ENCODE measurements at regions not wholly inside any gene's neighbourhood (a gene's known extent, or its start where the extent isn't known, plus 50 kb on each side); places are given as distances from the start of the nearest gene placed in this dataset.
"Not testable (repeated sequence)": the region's sequence is repeated elsewhere in the genome, so short reads cannot be mapped to it uniquely, and the experiment has no call there.

DNA sequence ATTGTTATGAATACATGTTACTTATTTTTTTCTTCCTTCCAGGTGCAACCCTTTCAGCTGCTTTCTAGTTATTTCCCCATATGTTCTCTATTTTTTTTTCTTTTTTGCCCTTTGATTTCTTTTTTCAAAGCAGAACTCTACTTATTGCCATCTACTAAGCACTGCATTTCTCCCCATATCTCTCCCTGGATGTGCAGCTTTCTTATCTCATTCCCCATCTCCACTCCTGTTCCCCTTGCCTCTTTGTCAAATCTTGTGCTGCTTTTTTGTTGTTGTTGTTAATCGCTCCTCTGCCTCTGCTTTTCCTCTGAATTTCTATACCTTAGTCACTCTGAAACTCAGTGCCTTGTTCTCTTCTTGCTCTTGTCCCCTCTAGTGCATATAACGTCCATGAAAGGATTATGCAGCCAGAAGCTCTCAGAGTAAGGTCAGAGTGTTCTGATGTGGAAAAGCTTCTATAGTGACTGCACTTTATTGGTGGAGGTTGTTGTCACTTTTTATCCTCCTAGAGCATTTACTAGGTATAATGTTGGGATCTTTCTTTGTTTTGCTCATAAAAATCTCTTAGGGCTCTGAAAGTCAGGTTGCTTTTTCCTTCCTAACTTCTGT is 51.1 kb upstream of the JADE1 start:
- no peaks in the 10 kb centered on the region for H3K9me3 ChIP-seq (replicated peaks)
- no peaks in the 10 kb centered on the region for H3K27me3 ChIP-seq (replicated peaks)
- H3K4me3 ChIP-seq: no peak overlapping the region
- H3K4me1 ChIP-seq (replicated peaks): no peaks in the 10 kb centered on the region
- H3K36me3 ChIP-seq: no peaks in the 10 kb centered on the region
- no peak overlapping the region for H3K27ac ChIP-seq
- no peak for DNase-seq (ENCODE audit: low read depth in 1 of 2, low spot score in 2 of 2)

DNA sequence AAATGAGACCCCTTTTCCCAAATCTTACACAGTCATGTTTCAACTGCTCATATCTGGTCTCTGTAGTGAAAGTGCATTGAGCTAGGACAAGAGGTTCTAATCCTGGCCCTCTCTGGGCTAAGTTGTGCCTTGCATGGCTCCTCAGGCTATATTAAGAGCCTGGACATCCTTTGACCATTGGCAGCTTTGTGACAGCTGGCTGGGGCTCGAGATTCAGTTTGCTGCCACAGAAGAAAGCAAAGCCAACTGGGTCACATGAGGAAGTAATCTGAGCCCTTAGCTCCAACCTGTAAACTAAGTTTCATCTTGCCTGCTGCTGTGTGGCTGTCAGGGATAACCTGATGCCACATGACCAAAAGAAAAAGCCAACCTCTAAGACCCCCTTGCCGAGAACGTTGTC is 51.8 kb upstream of the JADE1 start:
- H3K4me1 ChIP-seq (replicated peaks): no peaks in the 10 kb centered on the region
- H3K27ac ChIP-seq: no peak overlapping the region
- no peaks in the 10 kb centered on the region for H3K27me3 ChIP-seq (replicated peaks)
- no peaks in the 10 kb centered on the region for H3K36me3 ChIP-seq
- DNase-seq (ENCODE audit: low read depth in 1 of 2, low spot score in 2 of 2): no peak
- H3K9me3 ChIP-seq (replicated peaks): no peaks in the 10 kb centered on the region
- H3K4me3 ChIP-seq: no peak overlapping the region

DNA sequence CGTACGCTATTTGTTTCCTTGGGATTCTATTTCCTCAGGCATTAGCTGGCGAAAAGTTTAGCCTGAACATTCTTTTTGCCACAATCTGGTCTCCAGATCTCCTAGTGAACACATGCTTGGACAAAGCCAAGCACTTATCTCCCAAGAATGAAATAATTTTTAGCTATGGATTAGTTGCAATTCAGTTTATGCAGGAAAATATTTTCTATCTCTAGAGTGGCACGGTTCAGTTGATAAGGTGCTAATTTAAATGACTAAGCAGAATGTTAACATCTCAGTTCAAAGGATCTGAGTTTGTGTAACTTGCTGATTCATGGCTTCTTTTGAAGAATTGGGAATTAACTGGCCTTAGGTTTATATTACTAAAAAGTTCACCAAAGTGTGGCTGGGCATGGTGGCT is 58.1 kb upstream of the JADE1 start:
- Histone ChIP-seq H3K9me3 (replicated peaks) (no peaks in the 10 kb centered on the region), H3K4me1 (replicated peaks) (no peaks in the 10 kb centered on the region), H3K27me3 (replicated peaks) (no peaks in the 10 kb centered on the region), H3K36me3 (no peaks in the 10 kb centered on the region), H3K4me3 (no peak overlapping the region), H3K27ac (no peak overlapping the region)
- DNase-seq (ENCODE audit: low read depth in 1 of 2, low spot score in 2 of 2): no peak

DNA sequence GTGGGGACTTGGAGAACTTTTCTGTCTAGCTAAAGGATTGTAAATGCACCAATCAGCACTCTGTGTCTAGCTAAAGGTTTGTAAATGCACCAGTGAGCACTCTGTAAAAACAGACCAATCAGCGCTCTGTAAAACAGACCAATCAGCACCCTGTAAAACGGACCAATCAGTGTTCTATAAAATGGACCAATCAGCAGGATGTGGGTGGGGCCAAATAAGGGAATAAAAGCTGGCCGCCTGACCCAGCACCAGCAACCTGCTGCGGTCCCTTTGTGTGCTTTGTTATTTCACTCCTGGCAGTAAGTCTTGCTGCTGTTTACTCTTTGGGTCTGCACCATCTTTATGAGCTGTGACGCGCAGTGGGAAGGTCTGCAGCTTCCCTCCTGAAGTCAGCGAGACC is 67.8 kb upstream of the JADE1 start:
- H3K27me3 ChIP-seq (replicated peaks); DNase-seq (ENCODE audit: low read depth in 1 of 2, low spot score in 2 of 2); H3K36me3 ChIP-seq; H3K27ac ChIP-seq; H3K4me1 ChIP-seq (replicated peaks); H3K4me3 ChIP-seq; H3K9me3 ChIP-seq (replicated peaks): not testable (repeated sequence)

DNA sequence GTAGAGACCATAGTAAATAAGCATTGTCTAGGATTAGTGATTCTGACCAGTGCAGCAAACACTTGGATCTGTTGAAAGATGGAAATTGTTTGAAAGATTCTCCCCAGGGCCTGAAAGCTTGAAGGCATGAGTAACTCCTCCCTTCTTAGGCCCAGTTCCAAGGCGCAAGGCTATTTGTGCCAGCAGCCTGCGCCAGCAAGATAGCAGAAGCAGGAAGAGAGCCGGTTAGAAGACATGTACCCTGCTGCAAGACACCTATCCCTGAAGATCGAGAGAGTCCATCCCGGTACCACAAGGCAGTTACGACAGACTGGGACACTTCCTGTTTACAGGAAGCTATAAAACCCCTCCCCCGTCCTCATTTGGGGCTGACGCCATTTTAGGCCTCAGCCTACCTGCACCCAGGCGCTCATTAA is 72.4 kb upstream of the JADE1 start:
- DNase-seq (ENCODE audit: low read depth in 1 of 2, low spot score in 2 of 2): no peak
- Histone ChIP-seq H3K27ac (no peak overlapping the region), H3K4me1 (replicated peaks) (no peaks in the 10 kb centered on the region), H3K27me3 (replicated peaks) (no peaks in the 10 kb centered on the region), H3K9me3 (replicated peaks) (no peaks in the 10 kb centered on the region), H3K4me3 (no peak overlapping the region), H3K36me3 (no peaks in the 10 kb centered on the region)

DNA sequence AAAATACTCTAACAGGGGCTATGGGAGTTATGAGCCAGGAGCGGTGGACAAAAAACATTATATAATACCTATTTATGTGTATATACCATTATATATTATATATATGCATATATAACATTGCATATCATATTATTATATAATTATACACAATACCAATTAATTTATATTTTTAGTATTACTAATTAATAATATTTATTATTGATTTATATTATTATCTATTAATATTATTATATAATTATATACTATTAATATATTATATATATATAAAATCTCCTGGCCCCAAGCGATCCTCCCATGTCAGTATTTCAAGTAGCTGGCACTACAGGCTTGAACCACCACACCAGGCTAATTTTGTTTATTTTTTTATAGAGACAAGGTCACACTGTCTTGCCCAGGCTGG is 73.8 kb upstream of the JADE1 start:
- H3K27me3 ChIP-seq (replicated peaks): no peaks in the 10 kb centered on the region
- no peak for DNase-seq (ENCODE audit: low read depth in 1 of 2, low spot score in 2 of 2)
- H3K36me3 ChIP-seq: no peaks in the 10 kb centered on the region
- no peaks in the 10 kb centered on the region for H3K9me3 ChIP-seq (replicated peaks)
- H3K4me1 ChIP-seq (replicated peaks): no peaks in the 10 kb centered on the region
- H3K4me3 ChIP-seq: no peak overlapping the region
- H3K27ac ChIP-seq: no peak overlapping the region

DNA sequence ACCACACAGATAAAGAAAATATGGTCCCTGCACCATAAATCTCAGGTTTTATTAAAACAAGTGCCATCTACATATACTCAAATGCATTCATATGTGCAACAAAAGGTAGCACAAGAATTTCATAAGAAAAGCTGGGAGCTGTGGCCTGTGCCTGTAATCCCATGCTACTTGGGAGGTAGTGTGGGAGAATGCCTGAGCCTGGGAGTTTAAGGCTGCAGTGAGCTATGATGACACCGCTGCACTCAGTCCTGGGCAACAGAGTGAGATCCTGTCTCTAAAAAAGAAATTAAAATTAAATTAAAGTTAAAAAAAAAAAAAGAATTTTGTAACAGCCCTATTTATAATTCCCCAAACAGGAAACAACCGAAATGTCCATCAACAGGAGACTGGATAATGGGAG is 81.3 kb upstream of the JADE1 start:
- no peaks in the 10 kb centered on the region for H3K4me1 ChIP-seq (replicated peaks)
- H3K4me3 ChIP-seq: no peak overlapping the region
- H3K27ac ChIP-seq: no peak overlapping the region
- H3K9me3 ChIP-seq (replicated peaks): no peaks in the 10 kb centered on the region
- H3K36me3 ChIP-seq: no peaks in the 10 kb centered on the region
- H3K27me3 ChIP-seq (replicated peaks): no peaks in the 10 kb centered on the region
- DNase-seq (ENCODE audit: low read depth in 1 of 2, low spot score in 2 of 2): no peak

DNA sequence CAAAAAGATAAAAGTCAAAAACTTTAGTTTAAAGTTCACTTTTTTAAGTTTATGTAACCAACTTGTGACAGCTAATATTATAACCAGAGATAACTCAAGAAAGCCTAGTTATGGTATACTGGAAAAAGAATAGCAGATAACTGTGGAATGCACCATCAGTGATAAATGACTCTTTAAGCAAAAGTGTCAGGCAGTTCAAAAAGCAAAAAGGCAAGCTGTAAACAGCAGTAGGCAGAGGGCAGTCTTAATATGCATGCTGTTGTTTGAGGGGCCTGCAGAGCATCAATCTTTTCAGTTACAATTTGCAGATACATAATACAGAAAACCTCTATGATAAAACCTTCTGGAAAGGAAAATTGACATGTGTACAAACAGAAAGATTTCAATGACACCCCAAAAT is 81.8 kb upstream of the JADE1 start:
- H3K4me1 ChIP-seq (replicated peaks): no peaks in the 10 kb centered on the region
- no peaks in the 10 kb centered on the region for H3K27me3 ChIP-seq (replicated peaks)
- no peak for DNase-seq (ENCODE audit: low read depth in 1 of 2, low spot score in 2 of 2)

DNA sequence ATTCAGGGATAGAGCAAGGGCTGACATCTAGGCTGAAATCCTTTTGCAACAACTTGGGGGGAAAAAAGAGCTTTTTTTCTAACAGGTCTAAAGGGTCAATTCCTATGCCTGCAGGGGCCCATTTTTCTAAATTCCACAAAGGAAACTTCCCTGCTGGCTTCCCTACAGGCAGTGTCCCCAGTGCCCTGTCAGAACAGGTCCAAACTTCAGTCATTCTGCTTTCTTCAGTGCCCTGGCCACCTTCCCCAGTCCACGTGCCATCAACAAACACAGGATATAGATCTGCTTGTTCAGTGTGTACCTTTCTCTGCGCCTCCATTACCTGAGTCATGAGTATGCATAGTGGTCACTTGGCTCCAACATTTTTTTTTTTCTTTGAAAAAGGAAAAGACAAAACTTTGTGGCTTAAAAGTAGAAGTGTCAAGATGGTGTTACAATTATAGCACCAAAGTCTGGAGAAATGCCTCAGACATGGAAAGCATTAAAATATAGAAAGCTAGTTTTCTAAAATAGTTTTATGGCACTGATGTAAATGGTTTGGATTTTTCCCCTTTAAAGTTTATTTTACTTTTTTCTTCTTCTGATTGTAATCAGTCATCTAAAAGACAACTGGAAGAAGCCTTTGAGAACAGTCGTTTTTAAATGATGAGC is 84.0 kb upstream of the JADE1 start:
- H3K4me3 ChIP-seq: no peak overlapping the region
- no peak overlapping the region for H3K27ac ChIP-seq
- no peaks in the 10 kb centered on the region for H3K27me3 ChIP-seq (replicated peaks)
- H3K9me3 ChIP-seq (replicated peaks): no peaks in the 10 kb centered on the region
- no peaks in the 10 kb centered on the region for H3K4me1 ChIP-seq (replicated peaks)
- no peak for DNase-seq (ENCODE audit: low read depth in 1 of 2, low spot score in 2 of 2)
- H3K36me3 ChIP-seq: no peaks in the 10 kb centered on the region

More for the DNA sequence above, 81.8 kb upstream of the JADE1 start:
- H3K4me3 ChIP-seq: no peak overlapping the region
- no peak overlapping the region for H3K27ac ChIP-seq
- H3K36me3 ChIP-seq: no peaks in the 10 kb centered on the region
- H3K9me3 ChIP-seq (replicated peaks): no peaks in the 10 kb centered on the region

DNA sequence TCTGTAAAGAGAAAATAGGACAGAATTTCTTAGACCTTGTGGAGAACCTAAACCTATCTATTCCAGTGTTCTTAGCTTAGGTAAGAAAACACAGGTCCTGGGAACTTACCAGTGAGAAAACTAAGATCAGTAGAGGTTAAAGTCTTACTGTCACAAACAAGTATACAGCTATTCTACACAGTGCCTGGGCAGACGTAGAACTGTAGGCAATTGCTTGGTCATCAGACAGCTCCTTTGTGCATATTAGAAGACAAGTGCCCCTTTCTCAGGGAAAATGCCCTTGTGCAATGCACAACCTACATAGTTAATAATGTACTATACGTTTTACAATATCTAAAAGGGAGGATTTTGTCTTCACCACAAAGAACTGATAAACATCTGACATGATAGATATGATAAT is 86.6 kb upstream of the JADE1 start:
- Histone ChIP-seq H3K27ac (no peak overlapping the region), H3K36me3 (no peaks in the 10 kb centered on the region), H3K27me3 (replicated peaks) (no peaks in the 10 kb centered on the region), H3K4me3 (no peak overlapping the region), H3K4me1 (replicated peaks) (no peaks in the 10 kb centered on the region; the same call in 1 of the 2 replicates), H3K9me3 (replicated peaks) (no peaks in the 10 kb centered on the region)
- DNase-seq (ENCODE audit: low read depth in 1 of 2, low spot score in 2 of 2): no peak

DNA sequence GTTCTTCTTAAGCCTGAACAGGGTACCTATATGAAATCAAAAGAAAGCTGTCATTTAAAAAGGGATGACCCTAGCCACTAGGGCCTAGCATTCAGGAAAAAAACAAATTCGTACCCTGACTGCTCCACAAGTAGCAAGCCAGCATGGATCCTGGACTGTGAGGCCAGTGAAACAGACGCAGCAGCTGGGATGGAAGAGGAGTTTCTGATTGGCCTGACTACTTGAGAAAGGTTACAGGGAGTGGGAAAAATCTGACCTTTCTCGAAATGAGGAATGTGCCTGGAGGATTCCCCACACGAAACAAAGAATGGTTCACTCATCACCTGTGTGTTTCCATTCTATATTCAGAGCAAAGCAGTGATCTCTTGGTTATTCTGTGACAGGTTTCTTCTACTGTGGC is 87.6 kb upstream of the JADE1 start:
- no peaks in the 10 kb centered on the region for H3K36me3 ChIP-seq
- no peak overlapping the region for H3K27ac ChIP-seq
- no peaks in the 10 kb centered on the region for H3K9me3 ChIP-seq (replicated peaks)
- no peak overlapping the region for H3K4me3 ChIP-seq
- DNase-seq (ENCODE audit: low read depth in 1 of 2, low spot score in 2 of 2): no peak
- H3K27me3 ChIP-seq (replicated peaks): no peaks in the 10 kb centered on the region
- no peaks in the 10 kb centered on the region; the same call in 1 of the 2 replicates for H3K4me1 ChIP-seq (replicated peaks)

DNA sequence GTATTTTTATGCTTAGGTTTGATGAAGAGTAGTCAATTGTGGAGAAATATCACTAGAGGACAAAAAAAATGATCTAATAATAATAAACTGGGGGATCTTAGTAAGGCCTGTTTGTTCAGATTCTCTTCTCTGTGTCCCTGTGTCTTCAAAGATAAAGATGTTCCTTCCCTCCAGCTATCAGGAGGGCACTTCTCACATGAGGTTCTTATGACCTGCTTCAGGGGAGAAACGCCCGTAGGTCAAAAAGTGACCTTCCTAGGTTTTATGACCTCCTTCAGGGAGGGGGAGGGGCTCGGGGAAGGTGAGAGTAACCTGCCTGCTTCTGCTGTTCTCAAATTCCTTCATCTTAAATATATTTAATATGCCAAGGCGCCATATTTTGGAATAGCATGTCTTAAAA is 89.2 kb upstream of the JADE1 start:
- no peaks in the 10 kb centered on the region for H3K9me3 ChIP-seq (replicated peaks)
- no peaks in the 10 kb centered on the region for H3K36me3 ChIP-seq
- H3K4me3 ChIP-seq: no peak overlapping the region
- H3K27me3 ChIP-seq (replicated peaks): no peaks in the 10 kb centered on the region
- no peak overlapping the region for H3K27ac ChIP-seq
- DNase-seq (ENCODE audit: low read depth in 1 of 2, low spot score in 2 of 2): no peak
- no peaks in the 10 kb centered on the region; the same call in 1 of the 2 replicates for H3K4me1 ChIP-seq (replicated peaks)

DNA sequence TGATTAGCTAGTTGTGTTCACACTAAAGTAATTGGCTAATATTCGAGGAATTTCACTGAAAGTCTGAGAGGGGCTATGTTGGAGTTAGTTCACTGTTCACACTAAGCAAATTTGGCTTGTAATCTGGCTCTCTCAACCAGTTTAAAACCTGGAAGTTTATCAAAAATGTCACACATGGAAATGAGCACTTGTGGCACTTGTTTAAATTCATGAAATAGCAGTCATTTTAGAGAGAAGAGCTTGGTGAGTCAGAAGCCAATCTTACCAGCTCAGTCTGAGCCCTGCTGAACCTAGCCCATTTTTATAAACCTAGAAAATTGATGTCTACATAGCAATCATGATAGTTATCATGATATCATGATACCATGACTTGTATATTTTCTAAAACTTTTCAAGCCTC is 90.7 kb upstream of the JADE1 start:
- H3K27ac ChIP-seq: no peak overlapping the region

DNA sequence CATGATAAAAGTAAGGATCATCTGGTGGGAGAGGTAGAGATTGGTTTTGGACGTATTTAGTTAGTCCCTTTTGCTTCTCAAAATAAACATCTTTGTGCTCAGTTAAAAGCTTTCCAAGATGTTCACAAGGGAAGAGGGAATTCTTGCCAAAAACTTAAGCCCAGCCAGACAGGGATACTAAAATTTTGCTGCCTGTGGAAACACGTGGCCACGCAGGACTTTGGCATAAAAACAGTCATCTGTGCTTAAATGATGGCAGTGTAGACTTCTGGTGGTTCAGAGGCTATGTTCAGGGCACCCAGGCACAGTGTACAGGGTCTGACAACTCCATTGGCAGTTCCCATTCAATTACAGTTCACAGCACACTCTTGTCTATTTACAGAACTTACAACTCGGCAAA is 93.2 kb upstream of the JADE1 start:
- no peaks in the 10 kb centered on the region for H3K27me3 ChIP-seq (replicated peaks)
- H3K36me3 ChIP-seq: no peaks in the 10 kb centered on the region
- H3K27ac ChIP-seq: no peak overlapping the region
- H3K4me1 ChIP-seq (replicated peaks): no peaks in the 10 kb centered on the region; the same call in 1 of the 2 replicates
- no peak for DNase-seq (ENCODE audit: low read depth in 1 of 2, low spot score in 2 of 2)
- no peaks in the 10 kb centered on the region for H3K9me3 ChIP-seq (replicated peaks)
- H3K4me3 ChIP-seq: no peak overlapping the region

More for the DNA sequence above, 90.7 kb upstream of the JADE1 start:
- DNase-seq (ENCODE audit: low read depth in 1 of 2, low spot score in 2 of 2): no peak
- no peak overlapping the region for H3K4me3 ChIP-seq
- H3K27me3 ChIP-seq (replicated peaks): no peaks in the 10 kb centered on the region
- no peaks in the 10 kb centered on the region for H3K36me3 ChIP-seq
- H3K9me3 ChIP-seq (replicated peaks): no peaks in the 10 kb centered on the region
- H3K4me1 ChIP-seq (replicated peaks): no peaks in the 10 kb centered on the region; the same call in 1 of the 2 replicates

DNA sequence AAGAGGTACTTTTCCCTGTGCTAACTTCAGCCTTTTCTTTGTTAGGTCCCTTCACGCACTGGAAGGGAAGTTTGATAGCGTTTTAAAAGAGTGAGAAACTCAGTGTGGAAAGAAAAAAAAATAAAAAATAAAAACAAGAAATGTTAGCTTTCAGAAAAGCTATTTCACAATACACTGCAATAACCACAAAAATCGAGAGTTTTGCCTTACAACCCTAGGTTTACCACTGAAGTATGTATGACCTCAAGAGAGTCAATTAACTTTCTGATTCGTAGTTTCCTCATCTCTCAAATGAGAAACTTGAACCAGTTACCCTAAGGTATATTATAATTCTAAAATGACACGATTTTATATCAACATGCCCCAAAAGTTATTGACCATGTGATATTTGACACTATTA is 93.9 kb upstream of the JADE1 start:
- DNase-seq (ENCODE audit: low read depth in 1 of 2, low spot score in 2 of 2): no peak
- no peak overlapping the region for H3K4me3 ChIP-seq
- no peak overlapping the region for H3K27ac ChIP-seq
- H3K27me3 ChIP-seq (replicated peaks): no peaks in the 10 kb centered on the region
- no peaks in the 10 kb centered on the region for H3K9me3 ChIP-seq (replicated peaks)
- no peaks in the 10 kb centered on the region; the same call in 1 of the 2 replicates for H3K4me1 ChIP-seq (replicated peaks)
- no peaks in the 10 kb centered on the region for H3K36me3 ChIP-seq

Data from SJSA1 (cell line).